MM.1S (cell line): ENCODE measurements at regions not wholly inside any gene's neighbourhood (a gene's known extent, or its start where the extent isn't known, plus 50 kb on each side); places are given as distances from the start of the nearest gene placed in this dataset.

Experiments
- DNase-seq: peaks from one replicate; pipeline ENCODE4 v3.0.0-alpha.2; 2015
- H2AFZ ChIP-seq: fragments of 300-600 bp; sonication (generic); 2 replicates; pipeline ENCODE4 v1.6.0; 2016; ENCODE audit warnings: antibody characterized with exemption, low read length
- H3F3A ChIP-seq: fragments of 300-600 bp; sonication (generic); 2 replicates; pipeline ENCODE4 v1.6.1; 2016; ENCODE audit warnings: mild to moderate bottlenecking, antibody characterized with exemption, low read length, moderate library complexity, mixed read lengths; ENCODE audit not compliant: insufficient read depth
- H3K27ac ChIP-seq: fragments of 300-600 bp; sonication (generic); 2 replicates; pipeline ENCODE4 v1.5.1; 2016; ENCODE audit warnings: mild to moderate bottlenecking, low read length
- H3K27me3 ChIP-seq: fragments of 300-600 bp; sonication (generic); replicated peaks from 2 replicates; pipeline ENCODE4 v1.6.0; 2016; ENCODE audit warnings: low read length; ENCODE audit not compliant: insufficient read depth
- H3K36me3 ChIP-seq: fragments of 300-600 bp; sonication (generic); replicated peaks from 2 replicates; pipeline ENCODE4 v1.6.1; 2016; ENCODE audit warnings: mild to moderate bottlenecking, low read length, mixed read lengths; ENCODE audit not compliant: insufficient read depth
- H3K4me1 ChIP-seq: fragments of 300-600 bp; sonication (generic); 2 replicates; pipeline ENCODE4 v1.6.1; 2016; ENCODE audit warnings: low read length, mixed read lengths
- H3K4me2 ChIP-seq: fragments of 300-600 bp; sonication (generic); 2 replicates; pipeline ENCODE4 v1.6.0; 2016; ENCODE audit warnings: low read depth, low read length
- H3K4me3 ChIP-seq: fragments of 300-600 bp; sonication (generic); 2 replicates; pipeline ENCODE4 v1.5.1; 2016; ENCODE audit warnings: low read length, mixed read lengths
- H3K79me2 ChIP-seq: fragments of 300-600 bp; sonication (generic); 2 replicates; pipeline ENCODE4 v1.6.1; 2016; ENCODE audit warnings: mixed run types, low read length, mixed read lengths
- H3K9ac ChIP-seq: fragments of 300-600 bp; sonication (generic); 2 replicates; pipeline ENCODE4 v1.6.1; 2016; ENCODE audit warnings: low read length, mixed read lengths
- H3K9me2 ChIP-seq: fragments of 300-600 bp; sonication (generic); replicated peaks from 2 replicates; pipeline ENCODE4 v1.6.1; 2016; ENCODE audit warnings: mild to moderate bottlenecking, low read length, mixed read lengths; ENCODE audit not compliant: insufficient read depth
- H3K9me3 ChIP-seq: fragments of 300-600 bp; sonication (generic); replicated peaks from 2 replicates; pipeline ENCODE4 v1.6.1; 2016; ENCODE audit warnings: mild to moderate bottlenecking, low read length, mixed read lengths; ENCODE audit not compliant: insufficient read depth
- H4K20me1 ChIP-seq: fragments of 300-600 bp; sonication (generic); 2 replicates; pipeline ENCODE4 v1.6.1; 2016; ENCODE audit warnings: mild to moderate bottlenecking, low read length, moderate library complexity, mixed read lengths; ENCODE audit not compliant: insufficient read depth
- EZH2 ChIP-seq: fragments of 300-600 bp; sonication (generic); optimal IDR thresholded peaks from 2 replicates; pipeline ENCODE3; 2017; ENCODE audit warnings: low read depth, mild to moderate bottlenecking, antibody characterized with exemption, low read length, mixed read lengths
- EZH2phosphoT487 ChIP-seq: fragments of 300-600 bp; sonication (generic); IDR thresholded peaks from 2 replicates; pipeline ENCODE4 v1.6.1; 2018; ENCODE audit warnings: antibody characterized with exemption, low read length
- TF ChIP-seq, protein P1 (sequence below): fragments of 300-600 bp; sonication (generic); IDR thresholded peaks from 2 replicates; pipeline ENCODE4 v1.5.1; 2016; ENCODE audit warnings: antibody characterized with exemption, low read length, mixed read lengths

- H3K79me2 ChIP-seq: no peaks in the 10 kb centered on the region
- H4K20me1 ChIP-seq: no peaks in the 10 kb centered on the region
- no peaks in the 10 kb centered on the region for H3K9me3 ChIP-seq
- no peaks in the 10 kb centered on the region for H3K27me3 ChIP-seq
- H3K27ac ChIP-seq: no peak overlapping the region
- no peak overlapping the region for H2AFZ ChIP-seq
- DNase-seq: no peak
- no peaks in the 10 kb centered on the region for H3K9me2 ChIP-seq
- H3K9ac ChIP-seq: no peak overlapping the region
- H3K4me1 ChIP-seq: no peaks in the 10 kb centered on the region
- no peaks in the 10 kb centered on the region for H3F3A ChIP-seq
- TF ChIP-seq, protein P1, sequence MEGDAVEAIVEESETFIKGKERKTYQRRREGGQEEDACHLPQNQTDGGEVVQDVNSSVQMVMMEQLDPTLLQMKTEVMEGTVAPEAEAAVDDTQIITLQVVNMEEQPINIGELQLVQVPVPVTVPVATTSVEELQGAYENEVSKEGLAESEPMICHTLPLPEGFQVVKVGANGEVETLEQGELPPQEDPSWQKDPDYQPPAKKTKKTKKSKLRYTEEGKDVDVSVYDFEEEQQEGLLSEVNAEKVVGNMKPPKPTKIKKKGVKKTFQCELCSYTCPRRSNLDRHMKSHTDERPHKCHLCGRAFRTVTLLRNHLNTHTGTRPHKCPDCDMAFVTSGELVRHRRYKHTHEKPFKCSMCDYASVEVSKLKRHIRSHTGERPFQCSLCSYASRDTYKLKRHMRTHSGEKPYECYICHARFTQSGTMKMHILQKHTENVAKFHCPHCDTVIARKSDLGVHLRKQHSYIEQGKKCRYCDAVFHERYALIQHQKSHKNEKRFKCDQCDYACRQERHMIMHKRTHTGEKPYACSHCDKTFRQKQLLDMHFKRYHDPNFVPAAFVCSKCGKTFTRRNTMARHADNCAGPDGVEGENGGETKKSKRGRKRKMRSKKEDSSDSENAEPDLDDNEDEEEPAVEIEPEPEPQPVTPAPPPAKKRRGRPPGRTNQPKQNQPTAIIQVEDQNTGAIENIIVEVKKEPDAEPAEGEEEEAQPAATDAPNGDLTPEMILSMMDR: no peak
- no peak for TF ChIP-seq EZH2
- TF ChIP-seq EZH2phosphoT487: no peak
- no peak overlapping the region for H3K4me3 ChIP-seq
- H3K4me2 ChIP-seq: no peak overlapping the region
- no peaks in the 10 kb centered on the region for H3K36me3 ChIP-seq
These were observed 339.2 kb upstream of the CDH9 start for GRCh38 chr5:27377626-27378025.

- H3K9me3 ChIP-seq: no peaks in the 10 kb centered on the region
- H2AFZ ChIP-seq: no peak overlapping the region
- H3F3A ChIP-seq: no peaks in the 10 kb centered on the region
- H3K27me3 ChIP-seq: no peaks in the 10 kb centered on the region
- H3K9me2 ChIP-seq: no peaks in the 10 kb centered on the region
- H3K4me3 ChIP-seq: no peak overlapping the region
- no peaks in the 10 kb centered on the region for H4K20me1 ChIP-seq
- H3K79me2 ChIP-seq: no peaks in the 10 kb centered on the region
- no peak overlapping the region for H3K4me2 ChIP-seq
- TF ChIP-seq EZH2 (no peak), EZH2phosphoT487 (no peak)
- TF ChIP-seq, protein P1: no peak
- no peaks in the 10 kb centered on the region for H3K4me1 ChIP-seq
- no peak for DNase-seq
- no peak overlapping the region for H3K9ac ChIP-seq
- no peak overlapping the region for H3K27ac ChIP-seq
- H3K36me3 ChIP-seq: no peaks in the 10 kb centered on the region
These were observed 315.6 kb upstream of the CDH9 start for GRCh38 chr5:27353970-27354369.

GRCh38 chr5:27353540-27353939, 315.2 kb upstream of the CDH9 start:
- Histone ChIP-seq H2AFZ (no peak overlapping the region), H3K4me2 (no peak overlapping the region), H3K27me3 (no peaks in the 10 kb centered on the region), H3K27ac (no peak overlapping the region), H3K4me1 (no peaks in the 10 kb centered on the region), H3K79me2 (no peaks in the 10 kb centered on the region), H3K9me3 (no peaks in the 10 kb centered on the region), H3K4me3 (no peak overlapping the region), H3K9ac (no peak overlapping the region), H3K36me3 (no peaks in the 10 kb centered on the region), H3F3A (no peaks in the 10 kb centered on the region), H3K9me2 (no peaks in the 10 kb centered on the region), H4K20me1 (no peaks in the 10 kb centered on the region)
- no peak for DNase-seq
- TF ChIP-seq EZH2: no peak
- no peak for TF ChIP-seq EZH2phosphoT487
- TF ChIP-seq, protein P1: no peak
